DND-41 (cell line): ENCODE measurements at regions not wholly inside any gene's neighbourhood (a gene's known extent, or its start where the extent isn't known, plus 50 kb on each side); places are given as distances from the start of the nearest gene placed in this dataset.

ENCODE experiments used
- ATAC-seq: fragments of 200-7000 bp; cut with Tn5 transposase; 3 replicates; pipeline ENCODE4 v1.9.1; 2021; ENCODE audit warnings: low read depth; ENCODE audit not compliant: insufficient read depth
- DNase-seq: peaks from one replicate; pipeline ENCODE4 v3.0.0-alpha.2; 2020
- H2AFZ ChIP-seq: 2 replicates; pipeline ENCODE4 v1.6.0; 2012; ENCODE audit warnings: low read depth, low read length
- H3K27ac ChIP-seq: 2 replicates; pipeline ENCODE4 v1.5.1; 2012; ENCODE audit warnings: low read length, inconsistent platforms
- H3K27me3 ChIP-seq: fragments of 200-600 bp; sonication (generic); 2 replicates; pipeline ENCODE4 v1.6.0; 2012; ENCODE audit warnings: low read length, mild to moderate bottlenecking, inconsistent platforms; ENCODE audit not compliant: insufficient read depth, poor library complexity
- H3K36me3 ChIP-seq: 2 replicates; pipeline ENCODE4 v1.5.1; 2012; ENCODE audit warnings: low read length, inconsistent platforms; ENCODE audit not compliant: insufficient read depth
- H3K4me1 ChIP-seq: 2 replicates; pipeline ENCODE4 v1.5.1; 2012; ENCODE audit warnings: mild to moderate bottlenecking, low read length; ENCODE audit not compliant: insufficient read depth
- H3K4me2 ChIP-seq: 2 replicates; pipeline ENCODE4 v1.6.0; 2012; ENCODE audit warnings: mild to moderate bottlenecking, moderate library complexity, low read length, inconsistent platforms; ENCODE audit not compliant: insufficient read depth
- H3K4me3 ChIP-seq, 2 experiments: fragments of 200-600 bp in 1 of 2; shearing (Covaris generic) in 1 of 2; 2 replicates each; pipeline ENCODE4 v1.5.1; 2012 to 2016; ENCODE audit warnings: inconsistent platforms in 2 of 2, low read length in 2 of 2, mild to moderate bottlenecking in 2 of 2, low read depth in 1 of 2, moderate library complexity in 1 of 2
- H3K79me2 ChIP-seq: 2 replicates; pipeline ENCODE4 v1.6.0; 2012; ENCODE audit warnings: low read length, inconsistent platforms; ENCODE audit not compliant: insufficient read depth
- H3K9ac ChIP-seq: 2 replicates; pipeline ENCODE4 v1.6.0; 2012; ENCODE audit warnings: low read depth, mild to moderate bottlenecking, inconsistent platforms, low read length, moderate library complexity
- H3K9me3 ChIP-seq: 2 replicates; pipeline ENCODE4 v1.5.1; 2012; ENCODE audit warnings: low read length, moderate library complexity, mild to moderate bottlenecking, inconsistent platforms; ENCODE audit not compliant: insufficient read depth, severe bottlenecking
- H4K20me1 ChIP-seq: 2 replicates; pipeline ENCODE4 v1.6.0; 2012; ENCODE audit warnings: low read length; ENCODE audit not compliant: insufficient read depth
- EZH2 ChIP-seq: IDR thresholded peaks from 3 replicates; pipeline ENCODE4 v1.6.1; 2012; ENCODE audit warnings: borderline replicate concordance, low read depth, mild to moderate bottlenecking, moderate library complexity, low read length, inconsistent platforms; ENCODE audit not compliant: severe bottlenecking
- TF ChIP-seq, protein P1 (sequence below): IDR thresholded peaks from 2 replicates; pipeline ENCODE4 v1.5.1; 2012; ENCODE audit warnings: borderline replicate concordance, low read length, moderate library complexity, mild to moderate bottlenecking; ENCODE audit not compliant: poor library complexity, severe bottlenecking; ENCODE audit errors: extremely low read depth

DNA sequence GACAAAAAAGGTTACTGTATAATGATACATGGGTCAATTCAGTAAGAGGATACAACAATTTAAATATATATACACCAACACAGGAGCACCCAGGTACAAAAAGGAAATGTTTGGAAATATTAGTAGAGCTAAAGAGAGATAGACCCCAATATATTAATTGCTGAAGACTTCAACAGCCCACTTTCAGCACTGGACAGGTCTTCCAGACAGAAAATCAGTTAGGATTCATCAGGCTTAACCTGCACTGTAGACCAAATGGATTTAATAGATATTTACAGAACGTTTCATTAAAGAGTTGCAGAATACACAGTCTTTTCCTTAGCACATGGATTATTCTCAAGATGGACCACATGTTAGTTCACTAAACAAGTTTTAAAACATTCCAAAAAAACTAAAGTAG lies 845.9 kb upstream of the GBE1 start:
- no peak for TF ChIP-seq EZH2
- TF ChIP-seq, protein P1, sequence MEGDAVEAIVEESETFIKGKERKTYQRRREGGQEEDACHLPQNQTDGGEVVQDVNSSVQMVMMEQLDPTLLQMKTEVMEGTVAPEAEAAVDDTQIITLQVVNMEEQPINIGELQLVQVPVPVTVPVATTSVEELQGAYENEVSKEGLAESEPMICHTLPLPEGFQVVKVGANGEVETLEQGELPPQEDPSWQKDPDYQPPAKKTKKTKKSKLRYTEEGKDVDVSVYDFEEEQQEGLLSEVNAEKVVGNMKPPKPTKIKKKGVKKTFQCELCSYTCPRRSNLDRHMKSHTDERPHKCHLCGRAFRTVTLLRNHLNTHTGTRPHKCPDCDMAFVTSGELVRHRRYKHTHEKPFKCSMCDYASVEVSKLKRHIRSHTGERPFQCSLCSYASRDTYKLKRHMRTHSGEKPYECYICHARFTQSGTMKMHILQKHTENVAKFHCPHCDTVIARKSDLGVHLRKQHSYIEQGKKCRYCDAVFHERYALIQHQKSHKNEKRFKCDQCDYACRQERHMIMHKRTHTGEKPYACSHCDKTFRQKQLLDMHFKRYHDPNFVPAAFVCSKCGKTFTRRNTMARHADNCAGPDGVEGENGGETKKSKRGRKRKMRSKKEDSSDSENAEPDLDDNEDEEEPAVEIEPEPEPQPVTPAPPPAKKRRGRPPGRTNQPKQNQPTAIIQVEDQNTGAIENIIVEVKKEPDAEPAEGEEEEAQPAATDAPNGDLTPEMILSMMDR = no peak
- H3K4me1 ChIP-seq = no peaks in the 10 kb centered on the region
- H2AFZ ChIP-seq = no peak overlapping the region
- H3K4me2 ChIP-seq = no peak overlapping the region
- no peak overlapping the region for H3K4me3 ChIP-seq
- ATAC-seq (no peak), DNase-seq (no peak)
- no peaks in the 10 kb centered on the region for H3K36me3 ChIP-seq
- no peaks in the 10 kb centered on the region for H3K9me3 ChIP-seq
- no peak overlapping the region for H3K9ac ChIP-seq
- H4K20me1 ChIP-seq = no peaks in the 10 kb centered on the region
- no peak overlapping the region for H3K27ac ChIP-seq
- H3K27me3 ChIP-seq = no peaks in the 10 kb centered on the region
- H3K79me2 ChIP-seq = no peaks in the 10 kb centered on the region

DNA sequence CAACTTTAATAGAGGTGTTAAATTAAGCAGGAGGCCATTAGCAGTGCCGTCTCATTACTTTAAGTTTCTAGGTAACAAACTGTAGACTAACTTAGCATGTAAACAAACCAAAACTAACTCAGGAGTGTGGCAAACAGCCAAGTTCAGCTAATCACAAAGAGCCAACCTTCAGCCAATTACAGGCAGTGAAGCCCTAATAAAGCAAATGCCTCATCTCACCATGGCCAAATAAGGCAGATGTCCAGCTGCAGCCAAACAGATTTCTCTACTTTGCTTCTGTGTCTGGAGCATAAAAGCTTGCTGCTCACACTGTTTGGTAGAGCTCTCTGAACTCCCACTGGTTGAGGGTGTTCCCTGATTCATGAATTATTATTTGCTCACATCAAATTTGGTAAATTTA lies 835.4 kb upstream of the GBE1 start:
- H3K79me2 ChIP-seq = no peaks in the 10 kb centered on the region
- H4K20me1 ChIP-seq = no peaks in the 10 kb centered on the region
- H3K27ac ChIP-seq = no peak overlapping the region
- H3K36me3 ChIP-seq = no peaks in the 10 kb centered on the region
- no peak overlapping the region for H2AFZ ChIP-seq
- H3K9ac ChIP-seq = no peak overlapping the region
- H3K4me2 ChIP-seq = no peak overlapping the region
- peaks cover 15% of the 10 kb centered on the region for H3K4me1 ChIP-seq
- no peaks in the 10 kb centered on the region for H3K27me3 ChIP-seq
- no peak for TF ChIP-seq EZH2
- TF ChIP-seq, protein P1 = no peak
- H3K4me3 ChIP-seq = no peak overlapping the region
- DNase-seq (no peak), ATAC-seq (no peak)
- H3K9me3 ChIP-seq = peaks cover 27% of the 10 kb centered on the region

DNA sequence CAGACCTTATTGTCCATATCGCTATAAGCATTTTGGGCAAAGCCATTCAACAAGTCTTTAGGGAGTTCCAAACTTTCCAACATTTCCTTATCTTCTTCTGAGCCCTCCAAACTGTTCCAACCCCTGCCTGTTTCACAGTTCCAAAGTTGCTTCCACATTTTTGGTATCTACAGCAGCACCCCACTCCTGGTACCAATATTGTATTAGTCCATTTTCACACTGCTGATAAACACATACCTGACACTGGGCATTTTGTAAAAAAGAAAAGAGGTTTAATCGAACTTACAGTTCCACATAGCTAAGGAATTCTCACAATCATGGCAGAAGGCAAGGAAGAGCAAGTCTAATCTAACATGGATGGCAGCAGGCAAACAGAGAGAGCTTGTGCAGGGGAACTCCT lies 834.1 kb upstream of the GBE1 start:
- no peaks in the 10 kb centered on the region for H4K20me1 ChIP-seq
- TF ChIP-seq, protein P1 = no peak
- TF ChIP-seq EZH2 = no peak
- peaks cover 15% of the 10 kb centered on the region for H3K4me1 ChIP-seq

DNA sequence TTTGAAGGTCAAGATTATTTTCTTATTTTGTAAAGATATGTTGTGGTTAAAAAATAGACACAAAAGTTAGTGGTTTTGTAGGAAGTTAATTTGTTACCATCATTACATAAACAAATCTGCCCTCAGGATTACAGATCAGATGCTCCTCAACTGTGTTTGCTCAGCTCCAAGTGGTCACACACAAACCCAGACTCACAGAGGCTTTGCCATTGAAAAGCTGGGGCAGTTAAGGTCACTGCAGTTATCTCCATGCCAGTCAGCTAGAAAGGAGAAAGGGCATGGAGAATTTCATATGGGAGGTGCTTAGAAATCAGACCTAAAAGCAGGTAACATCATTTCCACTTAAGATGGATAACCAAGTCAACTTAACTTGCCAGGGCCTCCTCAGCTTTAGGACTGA lies 825.7 kb upstream of the GBE1 start:
- H3K4me1 ChIP-seq = no peaks in the 10 kb centered on the region
- no peaks in the 10 kb centered on the region for H3K27me3 ChIP-seq
- DNase-seq = no peak
- no peak for ATAC-seq
- H3K79me2 ChIP-seq = no peaks in the 10 kb centered on the region
- H3K4me3 ChIP-seq = no peak overlapping the region
- H4K20me1 ChIP-seq = no peaks in the 10 kb centered on the region
- H2AFZ ChIP-seq = no peak overlapping the region
- no peak overlapping the region for H3K27ac ChIP-seq
- no peaks in the 10 kb centered on the region for H3K9me3 ChIP-seq
- no peaks in the 10 kb centered on the region for H3K36me3 ChIP-seq
- no peak overlapping the region for H3K9ac ChIP-seq
- H3K4me2 ChIP-seq = no peak overlapping the region
- TF ChIP-seq, protein P1 = no peak
- no peak for TF ChIP-seq EZH2

More for the DNA sequence above, 834.1 kb upstream of the GBE1 start:
- Histone ChIP-seq H3K79me2 (no peaks in the 10 kb centered on the region), H3K27me3 (no peaks in the 10 kb centered on the region), H2AFZ (no peak overlapping the region), H3K36me3 (no peaks in the 10 kb centered on the region), H3K4me2 (no peak overlapping the region), H3K27ac (no peak overlapping the region), H3K9me3 (peaks cover 27% of the 10 kb centered on the region), H3K4me3 (no peak overlapping the region), H3K9ac (no peak overlapping the region)
- ATAC-seq (no peak), DNase-seq (no peak)
